ENCODE measurements at regions not wholly inside any gene's neighbourhood (a gene's known extent, or its start where the extent isn't known, plus 50 kb on each side); places are given as distances from the start of the nearest gene placed in this dataset.

GRCh38 chr21:27129215-27129614 lies 162.3 kb upstream of the ADAMTS5 start:
- 76 to 89% (median 77%) methylated on average over 1 of the region's 1 CpG for WGBS, 3 donors
- DNase-seq, result no peak
- H3K27me3 ChIP-seq, result no peaks in the 10 kb centered on the region

GRCh38 chr21:27126140-27126539 lies 159.3 kb upstream of the ADAMTS5 start:
- Histone ChIP-seq H3K27me3 (no peaks in the 10 kb centered on the region), H3K36me3 (no peaks in the 10 kb centered on the region), H3K9me3 (no peaks in the 10 kb centered on the region), H3K4me3 (no peak overlapping the region), H3K4me1 (ENCODE audit: insufficient read depth) (peaks cover 9% of the 10 kb centered on the region), H3K27ac (no peak overlapping the region)
- WGBS, 3 donors, result 43 to 59% (median 50%) methylated on average over 4 of the region's 4 CpGs
- intact Hi-C loops (cut with DNase I), result no loop called here
- TF ChIP-seq EP300 (IDR thresholded peaks at IDR 0.05) (no peak), POLR2A (IDR thresholded peaks at IDR 0.05) (no peak), CTCF (IDR thresholded peaks at IDR 0.05) (no peak)
- no peak for DNase-seq

More at GRCh38 chr21:27129215-27129614, 162.3 kb upstream of the ADAMTS5 start:
- Histone ChIP-seq H3K36me3 (no peaks in the 10 kb centered on the region), H3K9me3 (no peaks in the 10 kb centered on the region), H3K4me1 (ENCODE audit: insufficient read depth) (peaks cover 12% of the 10 kb centered on the region), H3K4me3 (no peak overlapping the region), H3K27ac (no peak overlapping the region)
- TF ChIP-seq EP300 (IDR thresholded peaks at IDR 0.05), result no peak
- TF ChIP-seq CTCF (IDR thresholded peaks at IDR 0.05), result no peak
- TF ChIP-seq POLR2A (IDR thresholded peaks at IDR 0.05), result no peak
- intact Hi-C loops (cut with DNase I), result no loop called here

- intact Hi-C loops (cut with DNase I), result no loop called here
Observed at GRCh38 chr21:27122686-27123085, 155.8 kb upstream of the ADAMTS5 start.

GRCh38 chr21:27114111-27114510 lies 147.2 kb upstream of the ADAMTS5 start:
- Histone ChIP-seq H3K27me3 (no peaks in the 10 kb centered on the region), H3K36me3 (no peaks in the 10 kb centered on the region), H3K9me3 (no peaks in the 10 kb centered on the region), H3K27ac (no peak overlapping the region), H3K4me1 (ENCODE audit: insufficient read depth) (peaks cover 2% of the 10 kb centered on the region), H3K4me3 (no peak overlapping the region)
- TF ChIP-seq CTCF (IDR thresholded peaks at IDR 0.05) (no peak), EP300 (IDR thresholded peaks at IDR 0.05) (no peak), POLR2A (IDR thresholded peaks at IDR 0.05) (no peak)
- no peak for DNase-seq
- WGBS, 3 donors, result 58 to 87% (median 86%) methylated on average over 2 of the region's 2 CpGs
- intact Hi-C loops (cut with DNase I), result no loop called here

More at GRCh38 chr21:27122686-27123085, 155.8 kb upstream of the ADAMTS5 start:
- H3K4me3 ChIP-seq, result no peak overlapping the region
- no peaks in the 10 kb centered on the region for H3K27me3 ChIP-seq
- no peaks in the 10 kb centered on the region for H3K36me3 ChIP-seq
- H3K27ac ChIP-seq, result no peak overlapping the region
- no peak for DNase-seq
- H3K4me1 ChIP-seq (ENCODE audit: insufficient read depth), result peaks cover 7% of the 10 kb centered on the region
- TF ChIP-seq EP300 (IDR thresholded peaks at IDR 0.05) (no peak), CTCF (IDR thresholded peaks at IDR 0.05) (no peak), POLR2A (IDR thresholded peaks at IDR 0.05) (no peak)
- H3K9me3 ChIP-seq, result no peaks in the 10 kb centered on the region

GRCh38 chr21:27112186-27112585 lies 145.3 kb upstream of the ADAMTS5 start:
- H3K27ac ChIP-seq, result no peak overlapping the region
- TF ChIP-seq CTCF (IDR thresholded peaks at IDR 0.05) (no peak), EP300 (IDR thresholded peaks at IDR 0.05) (no peak), POLR2A (IDR thresholded peaks at IDR 0.05) (no peak)
- DNase-seq, result no peak
- H3K36me3 ChIP-seq, result no peaks in the 10 kb centered on the region
- intact Hi-C loops (cut with DNase I), result no loop called here
- H3K27me3 ChIP-seq, result no peaks in the 10 kb centered on the region
- H3K4me3 ChIP-seq, result no peak overlapping the region
- no peaks in the 10 kb centered on the region for H3K9me3 ChIP-seq
- H3K4me1 ChIP-seq (ENCODE audit: insufficient read depth), result peaks cover 2% of the 10 kb centered on the region
